HG03520 (cell line): ENCODE measurements at regions not wholly inside any gene's neighbourhood (a gene's known extent, or its start where the extent isn't known, plus 50 kb on each side); places are given as distances from the start of the nearest gene placed in this dataset.
A peak's percentile ranks its signal among the peaks of the same experiment; 100 is the strongest.
"Not testable (repeated sequence)": the region's sequence is repeated elsewhere in the genome, so short reads cannot be mapped to it uniquely, and the experiment has no call there.

Source experiments
- ATAC-seq: cut with Tn5 transposase; IDR thresholded peaks from one replicate; pipeline ENCODE4 v1.9.1; 2021; ENCODE audit warnings: mild to moderate bottlenecking, moderate library complexity; ENCODE audit not compliant: unreplicated experiment

- ATAC-seq = no peak
These were observed 271.2 kb downstream of the LPIN1 start for GRCh38 chr2:12017499-12018157.

GRCh38 chr2:12018726-12019125, 272.3 kb downstream of the LPIN1 start:
- ATAC-seq = not testable (repeated sequence)

GRCh38 chr2:12020833-12021469, 274.5 kb downstream of the LPIN1 start:
- ATAC-seq = no peak

GRCh38 chr2:12024197-12024907, 277.9 kb downstream of the LPIN1 start:
- ATAC-seq = not testable (repeated sequence)

- ATAC-seq = no peak
These were observed 280.7 kb downstream of the LPIN1 start for GRCh38 chr2:12027136-12027535.

GRCh38 chr2:12031866-12032265, 285.4 kb downstream of the LPIN1 start:
- no peak for ATAC-seq

- no peak for ATAC-seq
These were observed 286.0 kb downstream of the LPIN1 start for GRCh38 chr2:12032398-12032797.

- no peak for ATAC-seq
These were observed 286.5 kb downstream of the LPIN1 start for GRCh38 chr2:12032975-12033374.

- ATAC-seq = no peak
These were observed 287.1 kb downstream of the LPIN1 start for GRCh38 chr2:12033494-12033893.

GRCh38 chr2:12034382-12034781, 287.9 kb downstream of the LPIN1 start:
- ATAC-seq = no peak

- no peak for ATAC-seq
These were observed 288.7 kb downstream of the LPIN1 start for GRCh38 chr2:12035029-12035720.

- ATAC-seq = no peak
These were observed 289.7 kb downstream of the LPIN1 start for GRCh38 chr2:12035956-12036639.

- ATAC-seq = no peak
These were observed 290.2 kb downstream of the LPIN1 start for GRCh38 chr2:12036640-12036983.

GRCh38 chr2:12037301-12037700, 290.9 kb downstream of the LPIN1 start:
- ATAC-seq = no peak

- no peak for ATAC-seq
These were observed 294.8 kb downstream of the LPIN1 start for GRCh38 chr2:12041236-12041635.

- ATAC-seq = no peak
These were observed 296.7 kb downstream of the LPIN1 start for GRCh38 chr2:12043131-12043530.

GRCh38 chr2:12044857-12045256, 298.4 kb downstream of the LPIN1 start:
- ATAC-seq = no peak

GRCh38 chr2:12045864-12046291, 299.4 kb downstream of the LPIN1 start:
- ATAC-seq = peak; percentile 47

GRCh38 chr2:12046641-12047040, 300.2 kb downstream of the LPIN1 start:
- ATAC-seq = no peak

GRCh38 chr2:12047761-12048160, 301.3 kb downstream of the LPIN1 start:
- no peak for ATAC-seq

GRCh38 chr2:12048550-12048949, 302.1 kb downstream of the LPIN1 start:
- ATAC-seq = no peak
